Hematopoietic multipotent progenitor cell (in vitro differentiated cells): ENCODE measurements at regions not wholly inside any gene's neighbourhood (a gene's known extent, or its start where the extent isn't known, plus 50 kb on each side); places are given as distances from the start of the nearest gene placed in this dataset.
"Not testable (repeated sequence)": the region's sequence is repeated elsewhere in the genome, so short reads cannot be mapped to it uniquely, and the experiment has no call there.

Experiments
- DNase-seq, 3 donors: peaks; one replicate each; pipeline ENCODE4 v3.0.0-alpha.2; 2011 to 2015; ENCODE audit warnings: low read depth in 2 of 3, low spot score in 2 of 3

- DNase-seq = not testable (repeated sequence)
These were observed 50.3 kb upstream of the UGT2B15 start for GRCh38 chr4:68720723-68721122.

DNA sequence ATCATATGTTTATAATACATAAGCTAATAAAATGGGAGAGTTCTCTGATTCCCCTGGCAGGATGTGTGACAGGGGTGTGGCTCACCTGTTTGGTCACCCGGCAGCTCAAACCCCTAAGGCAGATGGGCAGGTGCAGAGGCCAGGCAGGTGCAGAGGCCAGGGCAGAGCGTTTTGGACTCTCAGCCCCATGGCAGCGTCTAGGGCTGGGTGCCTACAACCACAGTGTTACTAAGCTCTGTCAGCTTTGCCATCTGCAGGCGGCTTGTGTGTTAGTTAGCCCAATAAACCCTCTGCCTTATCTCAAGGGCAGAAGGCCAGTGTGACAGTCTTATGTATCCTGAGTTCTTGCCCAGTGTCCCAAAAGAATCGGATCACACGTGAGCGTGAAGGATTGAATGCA lies 54.0 kb upstream of the UGT2B15 start:
- DNase-seq = no peak

- DNase-seq = no peak
These were observed 54.5 kb upstream of the UGT2B15 start for GRCh38 chr4:68724922-68725321.

- peak in 1 of 3 donors; percentile 0 for DNase-seq
These were observed 62.4 kb upstream of the UGT2B15 start for GRCh38 chr4:68732653-68733466.

- no peak for DNase-seq
These were observed 63.6 kb upstream of the UGT2B15 start for GRCh38 chr4:68734095-68734494.

GRCh38 chr4:68735106-68735505 lies 64.7 kb upstream of the UGT2B15 start:
- no peak for DNase-seq

- DNase-seq = no peak
These were observed 66.4 kb upstream of the UGT2B15 start for GRCh38 chr4:68736813-68737212.

GRCh38 chr4:68738036-68738435 lies 67.6 kb upstream of the UGT2B15 start:
- DNase-seq = no peak

- DNase-seq = no peak
These were observed 71.4 kb upstream of the UGT2B10 start for GRCh38 chr4:68744368-68744767.

GRCh38 chr4:68748181-68748991 lies 67.4 kb upstream of the UGT2B10 start:
- DNase-seq = no peak

DNA sequence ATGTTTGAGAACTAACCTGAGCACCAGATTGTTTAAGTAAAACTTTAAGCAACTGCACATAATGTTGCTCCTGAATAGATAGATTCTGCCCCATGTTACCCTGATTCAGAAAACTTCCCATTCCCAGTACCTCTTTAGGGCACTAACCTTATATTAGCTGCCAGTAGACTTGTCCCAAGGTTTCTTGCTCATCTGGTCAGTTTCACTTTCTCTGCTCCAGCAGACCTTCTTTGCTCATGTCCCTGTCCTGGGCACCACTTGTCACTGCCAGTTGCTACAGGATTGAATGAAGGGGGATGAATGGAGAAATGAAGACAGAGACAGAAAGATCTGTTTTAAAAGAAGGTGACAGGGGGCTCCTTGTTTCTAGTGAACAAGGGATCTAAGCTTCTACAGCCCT lies 65.2 kb upstream of the UGT2B10 start:
- DNase-seq = no peak

DNA sequence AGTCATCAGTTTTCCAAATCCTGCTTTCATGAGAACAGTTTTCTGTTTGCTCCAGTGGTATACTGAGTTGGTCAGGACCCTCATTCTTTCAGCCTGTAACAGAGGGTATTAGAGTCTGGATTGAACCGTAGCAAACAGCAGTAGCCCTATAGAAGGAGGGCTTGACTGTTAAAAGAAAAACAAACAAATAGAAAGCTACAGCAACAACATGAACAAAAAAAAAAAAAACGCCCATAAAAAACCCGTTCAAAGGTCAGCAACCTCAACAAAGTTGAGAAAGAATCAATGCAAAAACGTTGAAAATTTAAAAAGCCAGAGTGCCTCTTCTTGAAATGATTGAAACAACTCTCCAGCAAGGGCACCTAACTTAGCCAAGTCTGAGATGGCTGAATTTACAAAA lies 64.7 kb upstream of the UGT2B10 start:
- DNase-seq = no peak

- DNase-seq = no peak
These were observed 49.9 kb upstream of the UGT2B10 start for GRCh38 chr4:68765876-68766275.
